HT-29 (cell line): ENCODE measurements at regions not wholly inside any gene's neighbourhood (a gene's known extent, or its start where the extent isn't known, plus 50 kb on each side); places are given as distances from the start of the nearest gene placed in this dataset.
A peak's percentile ranks its signal among the peaks of the same experiment; 100 is the strongest.
"Not testable (repeated sequence)": the region's sequence is repeated elsewhere in the genome, so short reads cannot be mapped to it uniquely, and the experiment has no call there.

ENCODE experiments used
- DNase-seq: peaks from one replicate; pipeline ENCODE4 v3.0.0-alpha.2; 2015; ENCODE audit warnings: low spot score

- peak; percentile 7 for DNase-seq
These were observed 359.8 kb upstream of the SETBP1 start for GRCh38 chr18:44320619-44321460.

- DNase-seq = no peak
These were observed 358.7 kb upstream of the SETBP1 start for GRCh38 chr18:44321868-44322590.

- DNase-seq = no peak
These were observed 357.6 kb upstream of the SETBP1 start for GRCh38 chr18:44323125-44323524.

GRCh38 chr18:44324361-44324760 lies 356.3 kb upstream of the SETBP1 start:
- no peak for DNase-seq

DNA sequence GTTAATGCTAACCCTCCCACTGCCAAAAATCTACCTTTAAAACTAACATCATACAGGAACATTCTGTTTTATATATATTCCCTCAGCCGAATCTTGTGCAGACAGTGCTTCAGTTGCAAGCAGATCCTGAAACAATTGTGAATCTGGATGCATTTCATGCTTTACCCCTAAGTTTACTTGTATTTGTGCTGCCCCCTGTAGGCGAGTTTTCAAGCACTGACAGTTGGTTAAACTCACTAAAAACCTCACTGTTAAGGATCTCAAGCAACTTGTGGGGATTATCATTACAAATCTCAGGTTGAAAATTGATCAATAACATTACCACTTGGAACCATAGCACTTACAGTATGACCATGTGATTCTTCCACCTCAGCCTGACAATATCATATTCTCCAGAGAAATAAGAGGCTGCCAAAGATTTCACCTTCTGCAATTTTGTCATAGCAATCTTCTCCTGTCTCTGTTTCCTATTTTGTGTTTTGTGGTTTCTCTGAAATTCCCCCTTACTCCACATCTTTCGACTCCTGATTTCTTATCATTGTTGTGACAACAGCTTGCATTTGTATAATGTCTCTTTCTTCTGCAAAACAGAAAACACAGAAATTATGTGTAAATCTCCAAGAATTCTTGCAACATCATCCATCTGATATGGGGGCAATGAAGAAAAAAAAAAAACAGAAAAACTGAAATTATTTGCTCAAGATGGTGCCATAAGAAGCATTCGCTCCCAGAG lies 354.6 kb upstream of the SETBP1 start:
- peak; percentile 44 for DNase-seq

GRCh38 chr18:44331656-44332570 lies 348.8 kb upstream of the SETBP1 start:
- no peak for DNase-seq

GRCh38 chr18:44341759-44342158 lies 338.9 kb upstream of the SETBP1 start:
- no peak for DNase-seq

DNA sequence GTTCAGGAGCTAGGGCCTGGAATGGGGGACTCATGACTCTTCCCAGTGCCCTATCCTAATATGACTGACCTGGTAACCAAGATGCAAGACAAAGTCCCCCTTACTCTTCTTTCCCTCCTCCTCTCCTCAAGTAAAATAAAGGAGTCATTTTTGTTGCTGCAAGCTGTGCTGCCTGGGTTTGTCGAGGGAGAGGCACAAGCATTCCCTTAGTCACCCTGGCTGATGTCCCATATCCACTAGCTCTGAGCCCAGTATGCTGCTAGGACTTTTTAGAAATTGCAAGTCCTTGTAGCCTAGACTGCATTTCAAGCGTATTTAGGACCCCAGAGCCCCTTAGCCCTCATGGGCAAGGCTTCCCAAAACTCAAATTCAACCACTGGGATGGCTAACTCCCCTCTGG lies 338.5 kb upstream of the SETBP1 start:
- DNase-seq = no peak

- DNase-seq = no peak
These were observed 337.7 kb upstream of the SETBP1 start for GRCh38 chr18:44342946-44343345.

GRCh38 chr18:44343570-44343969 lies 337.1 kb upstream of the SETBP1 start:
- no peak for DNase-seq

DNA sequence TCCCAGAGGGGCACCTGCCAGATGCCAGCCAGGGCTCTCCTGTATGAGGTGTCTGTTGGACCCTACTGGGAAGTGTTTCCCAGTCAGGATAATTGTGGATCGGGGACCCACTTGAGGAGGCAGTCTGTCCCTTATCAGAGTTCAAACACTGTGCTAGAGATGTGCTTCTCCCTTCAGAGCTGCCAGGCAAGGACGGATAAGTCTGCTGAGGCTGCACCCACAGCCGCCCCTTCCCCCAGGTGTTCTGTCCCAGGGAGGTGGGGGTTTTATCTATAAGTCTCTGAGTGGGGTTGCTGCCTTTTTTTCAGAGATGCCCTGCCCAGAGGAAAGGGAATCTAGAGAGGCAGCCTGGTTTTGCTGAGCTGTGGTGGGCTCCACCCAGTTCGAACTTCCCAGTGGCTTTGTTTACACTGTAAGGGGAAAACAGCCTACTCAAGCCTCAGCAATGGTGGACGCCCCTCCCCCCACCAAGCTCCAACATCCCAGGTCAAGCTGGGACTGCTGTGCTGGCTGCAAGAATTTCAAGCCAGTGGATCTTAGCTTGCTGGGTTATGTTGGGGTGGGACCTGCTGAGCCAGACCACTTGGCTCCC lies 324.0 kb upstream of the SETBP1 start:
- no peak for DNase-seq

- no peak for DNase-seq
These were observed 322.3 kb upstream of the SETBP1 start for GRCh38 chr18:44358402-44358801.

- not testable (repeated sequence) for DNase-seq
These were observed 320.9 kb upstream of the SETBP1 start for GRCh38 chr18:44359741-44360140.

GRCh38 chr18:44362213-44362612 lies 318.5 kb upstream of the SETBP1 start:
- not testable (repeated sequence) for DNase-seq

- no peak for DNase-seq
These were observed 309.8 kb upstream of the SETBP1 start for GRCh38 chr18:44370861-44371260.

- DNase-seq = no peak
These were observed 305.7 kb upstream of the SETBP1 start for GRCh38 chr18:44374966-44375365.

DNA sequence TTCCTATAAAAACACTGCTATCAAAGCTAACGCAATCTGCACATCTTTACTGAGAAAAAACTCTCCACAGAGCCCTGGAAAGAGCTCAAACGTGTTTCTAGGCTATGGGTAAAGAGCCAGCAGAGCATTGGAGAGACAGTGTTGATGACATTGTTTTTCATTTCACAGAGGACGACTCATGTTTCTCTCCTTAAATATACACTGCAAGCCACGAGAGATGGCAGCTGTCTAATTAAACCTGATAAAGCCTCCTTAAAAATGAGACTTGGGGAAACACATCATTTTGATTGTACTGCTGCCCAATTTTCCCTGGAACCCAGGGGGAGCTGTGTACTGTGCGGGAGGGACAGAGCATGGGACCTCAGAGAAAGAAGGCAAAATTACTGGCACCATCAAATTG lies 294.3 kb upstream of the SETBP1 start:
- no peak for DNase-seq

DNA sequence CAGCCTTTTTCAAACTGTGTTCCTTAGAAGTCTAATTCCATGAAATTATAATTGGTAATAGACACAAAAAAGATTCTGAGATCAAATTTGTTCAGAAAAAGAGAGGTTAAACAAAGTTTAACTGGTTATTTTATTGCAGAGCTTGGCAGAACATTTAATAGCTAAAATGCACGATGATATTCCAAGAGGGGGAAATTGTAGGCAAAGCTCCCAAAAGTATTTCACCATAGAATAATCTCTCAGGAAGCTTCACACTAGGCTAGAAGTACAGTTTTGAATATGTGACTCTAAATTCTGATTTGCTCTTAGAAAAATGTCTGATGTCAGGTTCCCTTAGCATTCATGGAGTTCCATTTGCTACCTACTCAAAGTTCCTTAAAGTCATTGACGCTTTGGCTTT lies 292.4 kb upstream of the SETBP1 start:
- DNase-seq = no peak

GRCh38 chr18:44392933-44393332 lies 287.8 kb upstream of the SETBP1 start:
- no peak for DNase-seq

DNA sequence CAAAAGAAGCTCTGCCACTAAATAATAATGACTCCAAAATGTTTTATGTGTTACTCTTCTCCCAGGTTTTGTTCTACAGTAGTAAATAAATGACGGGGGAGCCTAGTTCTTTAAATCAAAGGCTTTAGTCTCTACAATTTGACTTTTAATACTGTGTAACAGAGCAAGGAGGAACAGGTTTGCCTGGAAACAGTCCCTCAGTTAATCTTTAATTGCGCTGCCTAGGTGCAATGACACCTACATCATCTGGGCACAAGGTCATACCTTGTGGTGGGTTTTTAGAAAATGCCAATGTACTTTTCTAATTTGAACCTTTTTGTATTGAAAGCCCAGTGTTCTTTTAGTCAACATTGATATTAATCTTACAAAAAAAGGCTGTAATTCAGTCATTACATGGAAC lies 287.3 kb upstream of the SETBP1 start:
- DNase-seq = no peak

- no peak for DNase-seq
These were observed 284.1 kb upstream of the SETBP1 start for GRCh38 chr18:44396550-44396949.
